C4-2B (cell line): ENCODE measurements at regions not wholly inside any gene's neighbourhood (a gene's known extent, or its start where the extent isn't known, plus 50 kb on each side); places are given as distances from the start of the nearest gene placed in this dataset.

ENCODE experiments used
- H3K27ac ChIP-seq: fragments of 450-650 bp; 2 replicates; pipeline ENCODE4 v1.5.1; 2017
- ZFX ChIP-seq: fragments of 450-650 bp; IDR thresholded peaks from 2 replicates; pipeline ENCODE4 v1.6.1; 2017
- TF ChIP-seq, protein P1 (sequence below): fragments of 450-650 bp; conservative IDR thresholded peaks from 2 replicates; pipeline ENCODE4 v1.5.1; 2017; ENCODE audit warnings: mild to moderate bottlenecking

DNA sequence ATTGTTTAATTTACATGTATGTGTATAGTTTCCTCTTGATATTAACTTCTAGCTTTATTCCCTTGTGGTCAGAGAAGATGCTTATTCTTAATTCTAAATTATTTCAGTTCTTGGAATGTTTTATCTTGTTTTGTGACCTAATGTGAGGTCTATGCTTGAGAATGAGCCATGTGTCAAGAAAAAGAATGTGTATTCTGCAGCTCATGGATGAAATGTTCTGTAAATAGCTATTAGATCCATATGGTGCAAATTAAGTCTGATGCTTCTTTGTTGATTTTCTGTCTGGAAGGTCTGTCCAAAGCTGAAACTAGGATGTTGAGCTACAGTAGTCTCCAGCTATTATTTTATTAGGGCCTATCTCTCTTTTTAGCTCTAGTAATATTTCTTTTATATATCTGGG is 187.3 kb upstream of the RASGEF1B start:
- H3K27ac ChIP-seq: no peak overlapping the region
- TF ChIP-seq, protein P1, sequence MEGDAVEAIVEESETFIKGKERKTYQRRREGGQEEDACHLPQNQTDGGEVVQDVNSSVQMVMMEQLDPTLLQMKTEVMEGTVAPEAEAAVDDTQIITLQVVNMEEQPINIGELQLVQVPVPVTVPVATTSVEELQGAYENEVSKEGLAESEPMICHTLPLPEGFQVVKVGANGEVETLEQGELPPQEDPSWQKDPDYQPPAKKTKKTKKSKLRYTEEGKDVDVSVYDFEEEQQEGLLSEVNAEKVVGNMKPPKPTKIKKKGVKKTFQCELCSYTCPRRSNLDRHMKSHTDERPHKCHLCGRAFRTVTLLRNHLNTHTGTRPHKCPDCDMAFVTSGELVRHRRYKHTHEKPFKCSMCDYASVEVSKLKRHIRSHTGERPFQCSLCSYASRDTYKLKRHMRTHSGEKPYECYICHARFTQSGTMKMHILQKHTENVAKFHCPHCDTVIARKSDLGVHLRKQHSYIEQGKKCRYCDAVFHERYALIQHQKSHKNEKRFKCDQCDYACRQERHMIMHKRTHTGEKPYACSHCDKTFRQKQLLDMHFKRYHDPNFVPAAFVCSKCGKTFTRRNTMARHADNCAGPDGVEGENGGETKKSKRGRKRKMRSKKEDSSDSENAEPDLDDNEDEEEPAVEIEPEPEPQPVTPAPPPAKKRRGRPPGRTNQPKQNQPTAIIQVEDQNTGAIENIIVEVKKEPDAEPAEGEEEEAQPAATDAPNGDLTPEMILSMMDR: no peak
- no peak for TF ChIP-seq ZFX

DNA sequence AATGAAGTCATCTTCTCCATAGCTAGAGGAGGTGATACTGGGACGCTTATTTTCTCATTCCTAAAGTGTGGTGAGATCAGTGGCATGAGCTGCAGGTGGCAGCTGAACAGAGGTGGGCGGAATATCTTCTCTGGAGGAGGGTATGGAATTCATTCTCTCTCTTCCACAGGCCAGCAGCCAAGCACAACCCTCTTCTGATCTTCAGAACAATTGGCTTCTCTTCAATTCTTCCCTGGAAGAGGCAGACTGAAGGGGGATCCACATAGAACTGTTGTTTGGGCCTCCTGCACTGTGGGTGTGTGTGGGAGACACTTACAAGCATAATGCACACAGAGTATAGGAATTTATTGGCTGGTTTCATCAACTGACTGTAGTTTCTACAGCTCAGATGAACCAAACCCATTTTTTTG is 180.4 kb upstream of the RASGEF1B start:
- no peak overlapping the region for H3K27ac ChIP-seq
- TF ChIP-seq ZFX: no peak
- TF ChIP-seq, protein P1: no peak

DNA sequence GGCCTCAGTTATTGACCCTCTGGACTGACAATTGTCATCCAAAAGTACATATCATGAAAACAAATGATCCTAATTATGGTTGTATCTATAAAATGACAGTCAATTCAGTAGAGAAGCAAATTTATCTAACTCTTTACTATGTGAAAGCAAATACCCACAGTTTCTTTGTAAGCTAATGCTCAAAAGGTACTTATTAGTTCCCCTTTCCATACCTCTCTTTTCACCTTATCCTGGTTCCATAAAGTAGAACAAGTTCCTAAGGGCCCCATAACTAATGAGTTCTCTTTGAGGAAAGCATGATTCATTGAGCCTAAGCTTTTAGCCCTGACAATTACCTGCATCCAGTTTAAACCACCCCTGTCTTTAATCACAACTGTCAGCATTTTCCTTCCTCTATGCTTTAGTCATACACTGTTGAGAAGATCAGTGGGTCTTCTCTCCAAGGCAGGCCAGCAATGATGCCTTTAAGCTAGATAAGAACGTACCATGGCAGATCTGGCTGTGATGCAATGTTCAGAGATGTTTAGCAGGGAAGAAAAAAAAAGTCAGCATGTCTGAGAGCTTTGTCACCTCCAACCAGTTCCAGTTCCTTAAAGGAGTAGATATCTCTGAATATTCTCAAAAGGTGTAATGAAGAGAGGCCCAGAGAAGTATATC is 179.7 kb upstream of the RASGEF1B start:
- H3K27ac ChIP-seq: no peak overlapping the region
- TF ChIP-seq, protein P1: no peak
- TF ChIP-seq ZFX: no peak

DNA sequence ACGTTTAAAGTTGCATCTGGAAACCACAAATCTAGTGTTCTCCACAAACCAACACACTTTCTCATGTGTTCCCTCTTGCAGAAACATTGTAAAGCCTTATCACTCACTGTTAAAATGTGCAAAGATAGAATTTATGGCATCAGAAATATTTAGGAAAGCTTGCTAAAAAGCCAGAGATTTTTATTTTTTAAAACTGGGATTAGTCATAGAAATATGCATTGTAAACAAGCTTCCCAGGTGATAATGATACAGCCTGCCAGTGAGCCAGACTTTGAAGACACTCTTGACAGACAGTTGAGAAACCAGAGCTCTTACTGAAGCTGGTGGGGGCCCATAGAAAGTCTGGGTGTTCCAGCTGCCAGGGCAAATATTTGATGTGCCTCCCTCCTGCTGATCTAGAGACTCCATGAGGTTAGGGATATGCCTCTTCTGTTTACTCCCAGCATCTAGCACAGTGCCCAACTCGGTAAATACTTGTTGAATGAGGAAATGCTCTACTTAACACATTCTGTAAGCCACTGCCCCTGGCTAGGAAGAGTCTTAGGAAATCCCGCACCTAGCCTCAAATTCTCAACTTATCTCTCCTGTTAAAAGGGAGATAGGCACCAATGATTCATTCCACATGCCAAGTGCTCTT is 179.0 kb upstream of the RASGEF1B start:
- TF ChIP-seq ZFX: no peak
- TF ChIP-seq, protein P1: no peak
- H3K27ac ChIP-seq: no peak overlapping the region

DNA sequence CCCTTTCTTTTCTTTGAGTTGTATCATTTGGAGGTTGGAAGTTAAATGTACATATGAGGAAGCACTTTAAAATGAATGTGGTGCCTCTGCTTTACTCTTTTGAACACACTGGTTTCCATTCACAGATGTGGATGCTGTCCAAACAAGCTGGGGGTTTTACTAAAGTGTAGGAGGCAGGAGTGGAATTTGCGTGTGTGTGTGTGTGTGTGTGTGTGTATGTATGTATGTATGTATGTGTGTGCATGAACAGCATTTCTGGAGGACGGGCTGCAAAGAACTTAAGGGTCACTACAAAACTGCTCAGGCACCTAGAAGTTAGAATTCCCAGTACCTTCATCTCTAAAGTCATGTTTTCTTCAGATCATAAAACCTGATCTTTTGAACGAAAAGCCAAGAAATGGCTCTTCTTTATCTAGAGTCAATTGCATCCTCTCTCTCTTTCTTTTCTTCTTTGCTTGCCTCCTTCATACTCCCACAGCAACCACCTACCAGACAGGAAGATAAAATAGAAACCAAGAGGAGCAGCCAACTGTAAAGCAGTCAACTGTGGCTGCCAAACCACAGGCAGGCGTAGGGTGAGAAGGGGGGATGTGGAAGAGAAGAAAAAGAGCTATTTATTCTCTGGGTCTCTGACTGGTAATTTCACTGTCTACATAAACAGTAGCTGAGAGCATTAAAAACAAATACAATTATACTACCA is 177.0 kb upstream of the RASGEF1B start:
- TF ChIP-seq, protein P1: no peak
- TF ChIP-seq ZFX: no peak

DNA sequence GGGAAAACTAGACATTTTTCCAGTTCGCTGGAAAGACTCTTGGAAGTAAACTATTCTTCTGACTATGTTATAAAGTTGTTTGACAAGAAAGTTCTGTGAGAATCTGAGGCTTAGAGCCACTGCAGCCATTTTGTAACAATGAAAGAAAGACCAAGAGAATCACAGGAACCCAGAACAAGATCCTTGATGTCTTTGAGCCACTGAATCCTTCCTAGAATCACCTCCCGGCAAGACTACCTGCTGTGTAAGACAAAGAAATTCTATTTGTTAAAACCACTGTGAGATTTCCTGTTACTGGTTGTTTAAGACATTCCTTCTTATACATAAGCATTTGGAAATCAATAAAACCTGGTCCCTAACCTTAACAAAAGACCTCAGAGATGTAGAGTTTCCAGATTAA is 175.7 kb upstream of the RASGEF1B start:
- no peak for TF ChIP-seq ZFX
- TF ChIP-seq, protein P1: no peak
- H3K27ac ChIP-seq: no peak overlapping the region

More for the DNA sequence above, 177.0 kb upstream of the RASGEF1B start:
- no peak overlapping the region for H3K27ac ChIP-seq

DNA sequence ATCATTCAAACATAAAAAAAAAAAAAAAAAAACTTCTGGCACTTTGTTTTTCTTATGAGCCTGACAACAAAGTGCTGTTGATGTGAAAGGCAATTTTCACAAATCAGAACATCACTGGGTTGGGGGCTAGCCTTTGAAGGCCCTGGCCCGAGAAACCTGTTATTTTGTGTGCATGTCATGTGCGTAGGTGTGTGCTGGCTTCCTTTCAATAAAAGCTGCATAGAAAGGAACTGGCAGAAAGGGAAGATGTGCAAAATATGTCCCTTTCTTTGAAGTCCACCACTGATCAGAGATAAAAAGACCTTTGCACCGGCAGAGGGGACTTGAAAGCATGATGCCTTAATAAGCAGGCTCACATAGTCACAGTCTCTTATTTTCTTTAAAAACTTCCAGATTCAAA is 170.8 kb upstream of the RASGEF1B start:
- no peak for TF ChIP-seq ZFX
- TF ChIP-seq, protein P1: no peak
- no peak overlapping the region for H3K27ac ChIP-seq
